SK-N-SH treated with all-trans-retinoic acid at 6 μM for 48 hours (cell line): ENCODE measurements at regions not wholly inside any gene's neighbourhood (a gene's known extent, or its start where the extent isn't known, plus 50 kb on each side); places are given as distances from the start of the nearest gene placed in this dataset.

Experiments
- ATAC-seq: fragments of 200-7000 bp; cut with Tn5 transposase; 3 replicates; pipeline ENCODE4 v1.9.1; 2020; ENCODE audit warnings: mild to moderate bottlenecking, moderate library complexity
- ARNTL ChIP-seq: fragments of 450-650 bp; formaldehyde crosslinking; IDR thresholded peaks from 2 replicates; pipeline ENCODE4 v1.5.0; 2020; ENCODE audit warnings: low read depth, mild to moderate bottlenecking, moderate library complexity, borderline replicate concordance
- CREB5 ChIP-seq: fragments of 250-450 bp; sonication (Bioruptor Pico); IDR thresholded peaks from 2 replicates; pipeline ENCODE4 v1.5.1; 2020; ENCODE audit warnings: low read depth, mild to moderate bottlenecking, moderate library complexity
- CSDC2 ChIP-seq: fragments of 250-450 bp; sonication (Bioruptor Pico); IDR thresholded peaks from 2 replicates; pipeline ENCODE4 v1.5.0; 2020; ENCODE audit warnings: mild to moderate bottlenecking, moderate library complexity
- CSRNP3 ChIP-seq: fragments of 250-450 bp; sonication (Bioruptor Pico); IDR thresholded peaks from 2 replicates; pipeline ENCODE4 v1.5.1; 2021; ENCODE audit warnings: mild to moderate bottlenecking, moderate library complexity
- ESRRG ChIP-seq: fragments of 250-450 bp; sonication (Bioruptor Pico); IDR thresholded peaks from 2 replicates; pipeline ENCODE4 v1.6.1; 2021; ENCODE audit warnings: mild to moderate bottlenecking
- GLIS3 ChIP-seq: fragments of 250-450 bp; sonication (Bioruptor Pico); IDR thresholded peaks from 2 replicates; pipeline ENCODE4 v1.5.0; 2020; ENCODE audit warnings: mild to moderate bottlenecking, moderate library complexity
- ISL1 ChIP-seq: fragments of 250-450 bp; sonication (Bioruptor Pico); IDR thresholded peaks from 2 replicates; pipeline ENCODE4 v2.1.2; 2022; ENCODE audit warnings: mild to moderate bottlenecking, moderate library complexity
- OSR1 ChIP-seq: fragments of 250-450 bp; sonication (Bioruptor Pico); IDR thresholded peaks from 2 replicates; pipeline ENCODE4 v1.8.0; 2022; ENCODE audit warnings: moderate library complexity, mild to moderate bottlenecking, inconsistent platforms
- PPARA ChIP-seq: fragments of 250-450 bp; sonication (Bioruptor Pico); IDR thresholded peaks from 2 replicates; pipeline ENCODE4 v1.5.0; 2020; ENCODE audit warnings: mild to moderate bottlenecking, borderline replicate concordance
- RARB ChIP-seq: fragments of 250-450 bp; sonication (Bioruptor Pico); IDR thresholded peaks from 2 replicates; pipeline ENCODE4 v1.8.0; 2021; ENCODE audit warnings: mild to moderate bottlenecking, moderate library complexity
- SNAI2 ChIP-seq: fragments of 250-450 bp; sonication (Bioruptor Pico); IDR thresholded peaks from 2 replicates; pipeline ENCODE4 v1.5.0; 2020; ENCODE audit warnings: mild to moderate bottlenecking, moderate library complexity
- TCF4 ChIP-seq: fragments of 250-450 bp; sonication (Bioruptor Pico); IDR thresholded peaks from 2 replicates; pipeline ENCODE4 v1.8.0; 2021; ENCODE audit warnings: mild to moderate bottlenecking, moderate library complexity, borderline replicate concordance
- TOX ChIP-seq: fragments of 250-450 bp; sonication (Bioruptor Pico); IDR thresholded peaks from 2 replicates; pipeline ENCODE4 v1.8.0; 2021; ENCODE audit warnings: mild to moderate bottlenecking, moderate library complexity, borderline replicate concordance
- ZC3H10 ChIP-seq: fragments of 250-450 bp; sonication (Bioruptor Pico); IDR thresholded peaks from 2 replicates; pipeline ENCODE4 v1.5.1; 2021; ENCODE audit warnings: mild to moderate bottlenecking, moderate library complexity
- ZFP3 ChIP-seq: fragments of 250-450 bp; sonication (Bioruptor Pico); IDR thresholded peaks from 2 replicates; pipeline ENCODE4 v1.5.0; 2020; ENCODE audit warnings: mild to moderate bottlenecking, moderate library complexity
- ZFP30 ChIP-seq: fragments of 450-650 bp; formaldehyde crosslinking; IDR thresholded peaks from 2 replicates; pipeline ENCODE4 v1.5.0; 2022; ENCODE audit warnings: mild to moderate bottlenecking, moderate library complexity
- ZNF565 ChIP-seq: fragments of 450-650 bp; formaldehyde crosslinking; conservative IDR thresholded peaks from 2 replicates; pipeline ENCODE4 v1.5.0; 2020; ENCODE audit warnings: low read depth, mild to moderate bottlenecking, moderate library complexity
- ZNF70 ChIP-seq: fragments of 450-650 bp; formaldehyde crosslinking; IDR thresholded peaks from 2 replicates; pipeline ENCODE4 v1.5.0; 2020; ENCODE audit warnings: mild to moderate bottlenecking, moderate library complexity
- ZNF8 ChIP-seq: fragments of 450-650 bp; formaldehyde crosslinking; IDR thresholded peaks from 2 replicates; pipeline ENCODE4 v1.5.0; 2020; ENCODE audit warnings: mild to moderate bottlenecking, moderate library complexity
- TF ChIP-seq, protein P1 (sequence below): fragments of 250-450 bp; sonication (Bioruptor Pico); IDR thresholded peaks from 2 replicates; pipeline ENCODE4 v1.8.0; 2020; ENCODE audit warnings: mild to moderate bottlenecking, moderate library complexity, borderline replicate concordance
- TF ChIP-seq, protein P2 (sequence below): fragments of 250-450 bp; sonication (Bioruptor Pico); IDR thresholded peaks from 2 replicates; pipeline ENCODE4 v1.8.0; 2021; ENCODE audit warnings: low read depth, mild to moderate bottlenecking, moderate library complexity, borderline replicate concordance

GRCh38 chr3:72285502-72285901 lies 500.6 kb upstream of the PROK2 start:
- TF ChIP-seq ZFP3 (CRISPR knock-in tag) = no peak
- TF ChIP-seq, protein P1, sequence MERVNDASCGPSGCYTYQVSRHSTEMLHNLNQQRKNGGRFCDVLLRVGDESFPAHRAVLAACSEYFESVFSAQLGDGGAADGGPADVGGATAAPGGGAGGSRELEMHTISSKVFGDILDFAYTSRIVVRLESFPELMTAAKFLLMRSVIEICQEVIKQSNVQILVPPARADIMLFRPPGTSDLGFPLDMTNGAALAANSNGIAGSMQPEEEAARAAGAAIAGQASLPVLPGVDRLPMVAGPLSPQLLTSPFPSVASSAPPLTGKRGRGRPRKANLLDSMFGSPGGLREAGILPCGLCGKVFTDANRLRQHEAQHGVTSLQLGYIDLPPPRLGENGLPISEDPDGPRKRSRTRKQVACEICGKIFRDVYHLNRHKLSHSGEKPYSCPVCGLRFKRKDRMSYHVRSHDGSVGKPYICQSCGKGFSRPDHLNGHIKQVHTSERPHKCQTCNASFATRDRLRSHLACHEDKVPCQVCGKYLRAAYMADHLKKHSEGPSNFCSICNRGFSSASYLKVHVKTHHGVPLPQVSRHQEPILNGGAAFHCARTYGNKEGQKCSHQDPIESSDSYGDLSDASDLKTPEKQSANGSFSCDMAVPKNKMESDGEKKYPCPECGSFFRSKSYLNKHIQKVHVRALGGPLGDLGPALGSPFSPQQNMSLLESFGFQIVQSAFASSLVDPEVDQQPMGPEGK (CRISPR knock-in tag) = no peak
- TF ChIP-seq, protein P2, sequence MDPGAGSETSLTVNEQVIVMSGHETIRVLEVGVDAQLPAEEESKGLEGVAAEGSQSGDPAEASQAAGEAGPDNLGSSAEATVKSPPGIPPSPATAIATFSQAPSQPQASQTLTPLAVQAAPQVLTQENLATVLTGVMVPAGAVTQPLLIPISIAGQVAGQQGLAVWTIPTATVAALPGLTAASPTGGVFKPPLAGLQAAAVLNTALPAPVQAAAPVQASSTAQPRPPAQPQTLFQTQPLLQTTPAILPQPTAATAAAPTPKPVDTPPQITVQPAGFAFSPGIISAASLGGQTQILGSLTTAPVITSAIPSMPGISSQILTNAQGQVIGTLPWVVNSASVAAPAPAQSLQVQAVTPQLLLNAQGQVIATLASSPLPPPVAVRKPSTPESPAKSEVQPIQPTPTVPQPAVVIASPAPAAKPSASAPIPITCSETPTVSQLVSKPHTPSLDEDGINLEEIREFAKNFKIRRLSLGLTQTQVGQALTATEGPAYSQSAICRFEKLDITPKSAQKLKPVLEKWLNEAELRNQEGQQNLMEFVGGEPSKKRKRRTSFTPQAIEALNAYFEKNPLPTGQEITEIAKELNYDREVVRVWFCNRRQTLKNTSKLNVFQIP = no peak
- no peak for TF ChIP-seq TCF4 (CRISPR knock-in tag)
- TF ChIP-seq ARNTL (CRISPR knock-in tag) = no peak
- TF ChIP-seq ZNF8 (CRISPR knock-in tag) = no peak
- TF ChIP-seq ISL1 = no peak
- no peak for TF ChIP-seq ESRRG (CRISPR knock-in tag)
- no peak for TF ChIP-seq SNAI2
- TF ChIP-seq ZNF565 = no peak
- no peak for TF ChIP-seq TOX (CRISPR knock-in tag)
- no peak for TF ChIP-seq CSDC2 (CRISPR knock-in tag)
- ATAC-seq = no peak

GRCh38 chr3:72284471-72284870 lies 499.5 kb upstream of the PROK2 start:
- ATAC-seq = no peak
- TF ChIP-seq OSR1 (CRISPR knock-in tag) = no peak
- no peak for TF ChIP-seq GLIS3 (CRISPR knock-in tag)
- TF ChIP-seq PPARA (CRISPR knock-in tag) = no peak
- no peak for TF ChIP-seq ZNF565
- no peak for TF ChIP-seq ISL1
- no peak for TF ChIP-seq CSRNP3 (CRISPR knock-in tag)
- no peak for TF ChIP-seq ZNF8 (CRISPR knock-in tag)
- no peak for TF ChIP-seq ZNF70 (CRISPR knock-in tag)
- TF ChIP-seq RARB (CRISPR knock-in tag) = no peak

GRCh38 chr3:72282918-72283317 lies 498.0 kb upstream of the PROK2 start:
- no peak for ATAC-seq
- TF ChIP-seq TCF4 (CRISPR knock-in tag) (no peak), ZNF565 (peak; percentile 89; the same call in 1 of the 2 replicates)

DNA sequence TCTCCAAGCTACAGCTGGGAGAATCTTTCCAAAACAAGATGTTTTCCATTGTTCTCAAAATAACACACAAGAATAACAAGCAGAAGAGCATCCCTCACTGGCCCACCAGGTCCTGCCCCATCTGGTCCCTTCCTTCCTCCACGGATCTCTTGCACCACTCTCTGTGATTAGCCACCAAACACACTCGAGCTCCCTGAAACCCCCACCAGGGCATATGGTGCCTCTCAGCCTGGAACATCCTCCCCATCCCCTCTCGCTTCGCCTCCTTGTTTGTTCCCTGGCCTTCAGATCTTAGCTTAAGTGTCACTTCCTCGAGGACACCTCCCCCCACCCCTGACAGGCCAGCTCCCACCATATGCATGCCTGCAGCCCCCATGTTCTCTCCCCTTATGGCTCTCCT lies 496.6 kb upstream of the PROK2 start:
- no peak for TF ChIP-seq PPARA (CRISPR knock-in tag)
- TF ChIP-seq SNAI2 = no peak
- no peak for TF ChIP-seq ZFP3 (CRISPR knock-in tag)
- no peak for TF ChIP-seq CREB5 (CRISPR knock-in tag)
- TF ChIP-seq ZFP30 (CRISPR knock-in tag) = no peak
- TF ChIP-seq, protein P1 (CRISPR knock-in tag) = no peak
- no peak for TF ChIP-seq GLIS3 (CRISPR knock-in tag)
- TF ChIP-seq, protein P2 = no peak
- no peak for TF ChIP-seq ZNF565
- no peak for TF ChIP-seq CSDC2 (CRISPR knock-in tag)
- TF ChIP-seq ZC3H10 (CRISPR knock-in tag) = no peak
- no peak for TF ChIP-seq ISL1
- no peak for TF ChIP-seq OSR1 (CRISPR knock-in tag)
- no peak for TF ChIP-seq CSRNP3 (CRISPR knock-in tag)
- no peak for TF ChIP-seq ZNF8 (CRISPR knock-in tag)
- ATAC-seq = no peak
